IMR-90 (cell line): ENCODE measurements at regions not wholly inside any gene's neighbourhood (a gene's known extent, or its start where the extent isn't known, plus 50 kb on each side); places are given as distances from the start of the nearest gene placed in this dataset.

Source experiments
- ATAC-seq: fragments of 200-7000 bp; cut with Tn5 transposase; 2 replicates; pipeline ENCODE4 v1.9.1; 2020; ENCODE audit warnings: low read depth, mild to moderate bottlenecking, moderate library complexity
- BruUV-seq: library from RNA; stranded (reverse); fragments of 400-500 nt; replicated peaks from 2 replicates; lab custom pipeline; 2021; lab: Mats Ljungman, UMichigan
- CTCF ChIA-PET: fragments of 300-600 bp; formaldehyde crosslinking; extraction: SDS; loops from one replicate; lab custom pipeline; 2021; ENCODE audit warnings: antibody characterized with exemption; lab: Yijun Ruan, JAX
- POLR2A ChIA-PET: fragments of 300-600 bp; sonication (Branson Sonifier 250); formaldehyde crosslinking; loops from one replicate; lab custom pipeline; 2022; ENCODE audit warnings: antibody characterized with exemption; ENCODE audit not compliant: unreplicated experiment; lab: Charles Lee
- DNase-seq: peaks from one replicate; pipeline ENCODE4 v3.0.0; 2013
- H2AFZ ChIP-seq: replicated peaks from 2 replicates; pipeline ENCODE3; 2013; ENCODE audit warnings: low read length, mild to moderate bottlenecking; ENCODE audit not compliant: poor library complexity
- H2AK5ac ChIP-seq: 2 replicates; pipeline ENCODE4 v1.6.1; 2013; ENCODE audit warnings: low read depth, low read length, inconsistent platforms
- H2AK9ac ChIP-seq: replicated peaks from 2 replicates; pipeline ENCODE3; 2013; ENCODE audit warnings: mild to moderate bottlenecking, low read depth, low read length, moderate library complexity; ENCODE audit not compliant: poor library complexity
- H2BK120ac ChIP-seq: 2 replicates; pipeline ENCODE4 v1.6.1; 2013; ENCODE audit warnings: low read depth, low read length, inconsistent platforms
- H2BK15ac ChIP-seq: 3 replicates; pipeline ENCODE4 v1.6.1; 2013; ENCODE audit warnings: low read depth, low read length, inconsistent platforms
- H2BK20ac ChIP-seq: 2 replicates; pipeline ENCODE4 v1.6.1; 2013; ENCODE audit warnings: low read depth, mild to moderate bottlenecking, inconsistent platforms, low read length, moderate library complexity
- H2BK5ac ChIP-seq: 2 replicates; pipeline ENCODE4 v1.6.1; 2013; ENCODE audit warnings: mild to moderate bottlenecking, low read depth, low read length, inconsistent platforms; ENCODE audit not compliant: poor library complexity, severe bottlenecking
- H3K14ac ChIP-seq: replicated peaks from 2 replicates; pipeline ENCODE4 v1.6.1; 2013; ENCODE audit warnings: low read depth, low read length, inconsistent platforms
- H3K18ac ChIP-seq: 2 replicates; pipeline ENCODE4 v1.6.1; 2013; ENCODE audit warnings: low read depth, low read length, control low read depth
- H3K23ac ChIP-seq: 2 replicates; pipeline ENCODE4 v1.6.1; 2013; ENCODE audit warnings: low read depth, low read length, inconsistent platforms
- H3K27ac ChIP-seq: 2 replicates; pipeline ENCODE4 v1.5.1; 2013; ENCODE audit warnings: mild to moderate bottlenecking, control low read depth, low read length; ENCODE audit not compliant: insufficient read depth
- H3K27me3 ChIP-seq: 2 replicates; pipeline ENCODE4 v1.6.1; 2013; ENCODE audit warnings: low read length; ENCODE audit not compliant: control insufficient read depth, insufficient read depth
- H3K36me3 ChIP-seq: 2 replicates; pipeline ENCODE4 v1.6.1; 2013; ENCODE audit warnings: low read length, mixed read lengths; ENCODE audit not compliant: control insufficient read depth, insufficient read depth
- H3K4ac ChIP-seq: 2 replicates; pipeline ENCODE4 v1.6.1; 2013; ENCODE audit warnings: low read depth, low read length, inconsistent platforms
- H3K4me1 ChIP-seq: 2 replicates; pipeline ENCODE4 v1.6.1; 2013; ENCODE audit warnings: low read length, mixed read lengths; ENCODE audit not compliant: control insufficient read depth, insufficient read depth
- H3K4me2 ChIP-seq: 2 replicates; pipeline ENCODE4 v1.6.1; 2013; ENCODE audit warnings: low read depth, mild to moderate bottlenecking, control low read depth, low read length, moderate library complexity
- H3K4me3 ChIP-seq: 2 replicates; pipeline ENCODE4 v1.5.1; 2013; ENCODE audit warnings: low read depth, mild to moderate bottlenecking, control low read depth, low read length, moderate library complexity; ENCODE audit not compliant: insufficient read depth
- H3K56ac ChIP-seq: 2 replicates; pipeline ENCODE4 v1.6.1; 2013; ENCODE audit warnings: low read length, inconsistent platforms; ENCODE audit not compliant: insufficient read depth; ENCODE audit errors: extremely low read depth
- H3K79me1 ChIP-seq, 2 experiments: 2 replicates each; pipeline ENCODE4 v1.6.1; 2013; ENCODE audit warnings: low read length in 2 of 2, inconsistent platforms in 1 of 2, low read depth in 1 of 2
- H3K9ac ChIP-seq: 2 replicates; pipeline ENCODE4 v1.6.1; 2013; ENCODE audit warnings: low read depth, low read length, control low read depth
- H3K9me1 ChIP-seq: 2 replicates; pipeline ENCODE4 v1.6.1; 2013; ENCODE audit warnings: low read length, inconsistent platforms; ENCODE audit not compliant: insufficient read depth
- H3K9me3 ChIP-seq: 2 replicates; pipeline ENCODE4 v1.6.1; 2013; ENCODE audit warnings: low read length; ENCODE audit not compliant: control insufficient read depth, insufficient read depth
- H4K20me1 ChIP-seq: 2 replicates; pipeline ENCODE4 v1.6.1; 2013; ENCODE audit warnings: low read length, inconsistent platforms; ENCODE audit not compliant: insufficient read depth
- H4K5ac ChIP-seq: 2 replicates; pipeline ENCODE4 v1.6.1; 2013; ENCODE audit warnings: mild to moderate bottlenecking, low read depth, low read length, control low read depth
- H4K8ac ChIP-seq, 2 experiments: 2 replicates each; pipeline ENCODE4 v1.6.1; 2013; ENCODE audit warnings: low read depth in 2 of 2, low read length in 2 of 2, control low read depth in 1 of 2, inconsistent platforms in 1 of 2
- H4K91ac ChIP-seq: 2 replicates; pipeline ENCODE4 v1.6.1; 2013; ENCODE audit warnings: low read depth, low read length, inconsistent platforms; ENCODE audit not compliant: insufficient read depth
- BHLHE40 ChIP-seq: fragments of 150-350 bp; IDR thresholded peaks from 2 replicates; pipeline ENCODE4 v1.6.1; 2016; ENCODE audit warnings: mild to moderate bottlenecking, low read depth, low read length
- NFE2L2 ChIP-seq: fragments of 150-350 bp; IDR thresholded peaks from 2 replicates; pipeline ENCODE4 v1.6.1; 2016; ENCODE audit warnings: low read depth, mild to moderate bottlenecking, low read length
- RAD21 ChIP-seq: IDR thresholded peaks from 2 replicates; pipeline ENCODE4 v1.6.1; 2012; ENCODE audit warnings: low read length, improper control_type of control experiment
- USF2 ChIP-seq: fragments of 150-350 bp; IDR thresholded peaks from 2 replicates; pipeline ENCODE4 v1.6.1; 2017; ENCODE audit warnings: mild to moderate bottlenecking, antibody characterized with exemption, low read length, low read depth
- dilution Hi-C: fragments of 300-500 bp; cut with HindIII; formaldehyde crosslinking; loops from one replicate; pipeline ENCODE4 v1.14.3; 2018; ENCODE audit warnings: low sequenced_read_pairs; ENCODE audit not compliant: unreplicated experiment
- in situ Hi-C: fragments of 300-500 bp; cut with MboI; formaldehyde crosslinking; loops from 3 replicates; pipeline ENCODE4 v1.14.3; 2019; ENCODE audit warnings: low sequenced_read_pairs, inconsistent platforms, mixed read lengths
- intact Hi-C: fragments of 100-400 bp; cut with micrococcal nuclease; formaldehyde crosslinking; loops from 2 replicates; pipeline ENCODE4 v1.10.0; 2022
- TF ChIP-seq, protein P1 (sequence below): conservative IDR thresholded peaks from 2 replicates; pipeline ENCODE4 v1.5.1; 2012; ENCODE audit warnings: mild to moderate bottlenecking, low read depth, low read length, improper control_type of control experiment

- H3K79me1 ChIP-seq = no peaks in the 10 kb centered on the region
- no peaks in the 10 kb centered on the region for H4K20me1 ChIP-seq
- H4K8ac ChIP-seq = 0 out of 4 replicates have a peak overlapping the region, but pooled peaks of 1 of the 2 experiments have one; percentile 55
- dilution Hi-C loops = no loop called here
- peak overlapping the region; percentile 84 for H3K14ac ChIP-seq
- POLR2A ChIA-PET = no interaction called here
- H3K9ac ChIP-seq = no peak overlapping the region
- ATAC-seq (peak; percentile 78), DNase-seq (peak; percentile 58)
- no peak overlapping the region; the same call in 1 of the 2 replicates for H3K4me2 ChIP-seq
- H3K4ac ChIP-seq = peak overlapping the region; percentile 73
- TF ChIP-seq NFE2L2 (no peak), USF2 (no peak), RAD21 (no peak), BHLHE40 (no peak)
- TF ChIP-seq, protein P1, sequence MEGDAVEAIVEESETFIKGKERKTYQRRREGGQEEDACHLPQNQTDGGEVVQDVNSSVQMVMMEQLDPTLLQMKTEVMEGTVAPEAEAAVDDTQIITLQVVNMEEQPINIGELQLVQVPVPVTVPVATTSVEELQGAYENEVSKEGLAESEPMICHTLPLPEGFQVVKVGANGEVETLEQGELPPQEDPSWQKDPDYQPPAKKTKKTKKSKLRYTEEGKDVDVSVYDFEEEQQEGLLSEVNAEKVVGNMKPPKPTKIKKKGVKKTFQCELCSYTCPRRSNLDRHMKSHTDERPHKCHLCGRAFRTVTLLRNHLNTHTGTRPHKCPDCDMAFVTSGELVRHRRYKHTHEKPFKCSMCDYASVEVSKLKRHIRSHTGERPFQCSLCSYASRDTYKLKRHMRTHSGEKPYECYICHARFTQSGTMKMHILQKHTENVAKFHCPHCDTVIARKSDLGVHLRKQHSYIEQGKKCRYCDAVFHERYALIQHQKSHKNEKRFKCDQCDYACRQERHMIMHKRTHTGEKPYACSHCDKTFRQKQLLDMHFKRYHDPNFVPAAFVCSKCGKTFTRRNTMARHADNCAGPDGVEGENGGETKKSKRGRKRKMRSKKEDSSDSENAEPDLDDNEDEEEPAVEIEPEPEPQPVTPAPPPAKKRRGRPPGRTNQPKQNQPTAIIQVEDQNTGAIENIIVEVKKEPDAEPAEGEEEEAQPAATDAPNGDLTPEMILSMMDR = no peak
- 0 out of 2 replicates have a peak overlapping the region, but pooled peaks have one; percentile 76 for H2BK120ac ChIP-seq
- in situ Hi-C loops = no loop called here
- H2BK5ac ChIP-seq = peak overlapping the region; percentile 95
- intact Hi-C loops = loop anchor here (5.0 kb wide), 1 partner anchor 62 kb away; no protein-coding TSS in a partner anchor
- CTCF ChIA-PET = interaction anchor here (0.5 to 0.6 kb wide), 2 partner anchors 25 to 163 kb away, joined by 4 to 5 read pairs; no protein-coding TSS in a partner anchor
- no peaks in the 10 kb centered on the region for H3K27me3 ChIP-seq
- H3K4me1 ChIP-seq = peaks cover 6% of the 10 kb centered on the region
- peak overlapping the region; percentile 41; the same call in 1 of the 2 replicates for H3K18ac ChIP-seq
- no peaks in the 10 kb centered on the region for H3K36me3 ChIP-seq
- H3K9me1 ChIP-seq = no peaks in the 10 kb centered on the region
- peak overlapping the region; percentile 56 for H3K27ac ChIP-seq
- H3K23ac ChIP-seq = no peak overlapping the region; the same call in 1 of the 2 replicates
- no peaks in the 10 kb centered on the region; the same call in 1 of the 2 replicates for H3K9me3 ChIP-seq
- BruUV-seq = no TSS peak
- H2AK9ac ChIP-seq = no peak overlapping the region
- no peak overlapping the region for H2AFZ ChIP-seq
- H3K56ac ChIP-seq = no peak overlapping the region; the same call in 1 of the 2 replicates
- H2BK15ac ChIP-seq = no peak overlapping the region
- H2AK5ac ChIP-seq = peak overlapping the region; percentile 71; the same call in 1 of the 2 replicates
- peak overlapping the region; percentile 31; the same call in 1 of the 2 replicates for H4K91ac ChIP-seq
- H2BK20ac ChIP-seq = peak overlapping the region; percentile 74
- no peak overlapping the region for H3K4me3 ChIP-seq
- H4K5ac ChIP-seq = no peak overlapping the region; the same call in 1 of the 2 replicates
Observed at GRCh38 chr3:99474776-99475175, 163.6 kb upstream of the COL8A1 start.
